GM21447 (cell line): ENCODE measurements at regions not wholly inside any gene's neighbourhood (a gene's known extent, or its start where the extent isn't known, plus 50 kb on each side); places are given as distances from the start of the nearest gene placed in this dataset.
"Not testable (repeated sequence)": the region's sequence is repeated elsewhere in the genome, so short reads cannot be mapped to it uniquely, and the experiment has no call there.

Source experiments
- ATAC-seq: cut with Tn5 transposase; IDR thresholded peaks from one replicate; pipeline ENCODE4 v1.9.1; 2021; ENCODE audit not compliant: unreplicated experiment

DNA sequence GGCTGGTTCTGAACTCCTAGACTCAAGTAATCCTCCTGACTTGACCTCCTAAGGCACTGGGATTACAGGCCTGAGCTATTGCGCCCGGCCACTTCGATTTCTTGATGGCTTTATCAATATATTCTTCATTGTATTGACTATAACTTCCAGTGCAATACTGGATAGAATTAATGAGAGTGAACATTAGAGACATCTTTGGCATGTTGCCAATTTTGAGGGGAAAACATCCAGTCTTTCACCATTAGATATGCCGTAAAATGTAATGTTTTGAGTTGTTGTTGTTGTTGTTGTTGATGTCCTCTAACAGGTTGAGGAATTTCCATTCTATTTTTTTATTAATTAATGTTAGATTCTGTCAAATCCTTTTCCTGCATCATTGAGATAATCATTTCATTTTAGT, 578.9 kb downstream of the ZWINT start:
- no peak for ATAC-seq

DNA sequence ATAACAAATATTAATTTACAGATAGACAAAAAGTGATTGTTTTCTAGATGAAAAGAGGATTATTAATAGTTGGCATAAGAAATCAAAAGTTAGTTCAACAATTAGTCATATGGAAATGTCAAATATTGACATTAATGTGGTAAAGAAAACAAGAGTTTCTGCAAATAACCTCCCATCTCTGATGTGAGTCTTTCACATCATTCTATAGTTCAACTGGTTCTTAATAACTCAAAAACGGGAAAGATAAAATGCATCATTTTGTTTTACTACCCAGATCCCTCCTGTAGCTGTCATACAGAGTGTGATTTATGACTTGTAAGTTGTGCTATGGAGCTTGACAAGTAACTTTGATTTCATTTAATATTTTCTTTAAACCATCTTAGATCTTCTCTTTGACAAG, 594.8 kb downstream of the ZWINT start:
- no peak for ATAC-seq

DNA sequence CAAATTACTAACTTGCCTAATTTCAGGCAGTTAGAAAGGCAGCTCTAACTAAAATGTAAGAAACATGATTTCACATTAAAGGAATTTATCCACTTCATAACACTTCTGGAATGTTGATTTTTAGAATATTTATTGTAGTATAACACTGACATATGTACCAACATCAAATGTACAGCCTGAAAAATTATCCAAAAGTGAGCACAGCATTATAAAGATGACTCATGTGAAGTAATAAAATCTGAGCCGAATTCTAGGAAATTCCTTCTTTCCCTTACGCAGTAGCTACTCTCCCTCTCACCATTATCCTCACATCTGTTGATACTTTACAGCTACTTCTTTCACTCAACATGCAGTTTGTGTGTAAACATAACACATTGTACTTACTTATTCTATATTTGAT, 610.6 kb downstream of the ZWINT start:
- no peak for ATAC-seq

DNA sequence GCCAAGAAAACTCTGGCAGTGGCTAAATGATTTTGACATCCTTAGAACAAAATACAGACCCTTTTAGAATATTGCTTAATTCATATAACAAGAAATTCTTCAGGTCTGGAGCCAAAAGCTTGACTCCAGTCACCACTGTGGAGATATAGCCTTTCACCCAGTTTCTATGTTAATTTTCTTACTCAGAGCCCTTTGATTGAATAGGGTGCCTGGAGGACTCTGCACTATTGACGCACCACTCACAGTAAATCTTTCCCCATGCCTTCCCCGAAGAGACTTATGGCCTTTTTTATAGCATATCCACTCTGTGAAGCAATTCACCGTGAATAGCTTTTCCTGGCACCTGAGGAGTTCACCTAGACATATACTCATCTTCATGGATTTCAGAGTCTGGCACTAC, 613.8 kb downstream of the ZWINT start:
- no peak for ATAC-seq

DNA sequence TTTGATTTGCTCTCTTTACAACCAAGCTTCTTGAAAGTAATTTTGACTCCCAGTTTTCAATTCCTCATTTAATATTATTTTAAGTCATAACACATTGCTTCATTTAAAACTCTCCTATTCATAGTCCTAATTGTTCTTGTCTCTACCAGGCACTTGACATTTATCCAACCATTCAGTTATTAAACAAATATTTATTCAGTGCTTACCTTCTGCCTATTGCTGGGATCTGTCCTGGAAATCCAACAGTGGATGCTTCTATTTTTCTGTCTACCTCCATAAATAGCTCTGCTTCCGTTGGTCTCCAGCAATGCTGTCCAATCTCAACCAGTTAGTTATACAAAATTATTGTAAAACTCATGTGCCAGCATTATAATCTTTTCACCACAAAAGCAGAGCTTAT, 615.1 kb downstream of the ZWINT start:
- no peak for ATAC-seq

DNA sequence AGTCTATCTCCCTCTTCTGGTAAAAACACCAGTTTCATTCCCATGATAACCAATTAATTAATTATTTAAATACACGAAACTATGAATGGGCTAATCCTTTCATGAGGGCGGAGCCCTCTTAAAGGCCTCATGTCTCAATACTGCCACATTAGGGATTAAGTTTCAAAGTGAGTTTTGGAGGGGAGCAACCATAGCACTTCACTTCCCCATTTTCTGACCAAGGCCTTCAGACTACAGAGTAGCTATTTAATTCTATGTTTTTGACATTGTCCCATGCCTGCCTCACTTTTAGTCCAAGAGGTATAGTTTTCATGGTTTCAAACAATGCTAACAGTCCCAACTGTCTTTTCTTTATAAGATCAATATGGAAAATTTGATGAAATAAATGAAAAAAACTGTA, 618.6 kb downstream of the ZWINT start:
- ATAC-seq = no peak

DNA sequence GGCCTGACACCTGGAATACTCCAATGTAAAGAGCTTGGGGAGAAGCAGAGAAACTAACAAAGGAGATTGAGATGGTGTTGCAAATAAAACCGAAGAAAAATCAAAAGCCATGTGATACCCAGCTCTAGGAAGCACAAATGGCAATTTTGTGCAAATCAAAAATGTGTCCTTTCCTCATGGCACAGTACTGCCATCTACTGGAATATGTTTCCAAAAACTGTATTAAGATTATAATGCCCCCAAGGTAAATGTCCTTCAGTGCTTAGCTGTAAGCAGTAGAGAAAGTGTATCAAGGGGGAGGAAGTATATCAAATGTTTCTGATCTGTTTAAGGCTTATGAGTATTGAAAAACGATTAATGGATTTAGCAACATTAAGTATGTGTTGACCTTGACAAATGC, 620.3 kb downstream of the ZWINT start:
- not testable (repeated sequence) for ATAC-seq

DNA sequence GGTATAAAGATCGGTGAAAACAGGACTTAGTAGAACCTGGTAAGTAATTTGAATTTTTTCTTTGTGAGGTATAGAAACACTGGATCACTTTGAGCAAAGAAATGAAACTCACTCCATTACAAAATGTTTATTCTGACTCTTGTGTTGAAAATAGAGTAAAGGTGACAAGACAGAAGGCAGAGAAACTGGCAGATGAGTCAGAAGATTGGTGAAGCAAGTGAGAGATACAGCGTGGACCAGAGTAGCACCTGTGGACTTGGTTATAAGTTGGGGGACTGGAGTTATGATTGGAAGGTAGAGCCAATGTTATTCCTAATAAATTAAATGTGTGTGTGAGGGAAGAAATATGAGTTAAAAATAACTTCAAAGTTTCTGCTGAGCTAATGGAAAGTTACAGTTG, 620.9 kb downstream of the ZWINT start:
- ATAC-seq = no peak

DNA sequence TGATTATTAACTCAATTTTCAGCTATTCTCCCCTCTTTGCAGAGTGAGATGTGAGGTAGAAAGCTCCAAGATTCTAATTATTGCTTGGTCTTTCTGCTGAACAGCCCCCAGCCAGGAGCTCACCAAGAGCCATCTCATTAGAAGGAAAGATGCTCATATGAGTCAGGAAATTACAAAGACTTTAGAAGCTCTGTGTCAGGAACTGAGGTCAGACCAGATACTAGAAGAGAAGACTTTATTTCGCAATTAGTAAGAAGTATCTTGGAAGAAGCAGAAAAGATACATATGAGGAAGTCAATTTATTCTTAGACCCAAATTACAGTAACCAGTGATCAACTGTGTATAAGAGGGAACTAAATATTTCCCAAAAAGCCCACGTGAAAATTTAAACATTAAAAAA, 626.9 kb downstream of the ZWINT start:
- ATAC-seq = no peak

DNA sequence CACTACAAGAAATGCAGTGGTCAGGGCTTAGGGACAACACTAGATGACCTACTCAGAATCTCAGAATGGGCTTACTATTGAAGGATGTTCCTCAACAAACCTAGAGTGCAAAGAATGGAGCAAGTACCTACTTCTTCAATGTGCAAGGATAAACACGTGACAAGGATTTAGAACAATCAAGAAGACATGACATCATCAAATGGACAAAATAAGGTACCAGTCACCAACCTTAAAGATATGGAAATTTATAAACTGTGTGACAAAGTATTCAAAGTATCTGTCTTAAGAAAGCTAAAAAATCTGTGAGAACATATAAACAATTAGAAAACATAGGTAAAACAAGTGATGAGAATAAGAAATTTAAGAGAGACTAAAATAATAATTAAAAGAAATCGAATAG, 656.1 kb downstream of the ZWINT start:
- ATAC-seq = no peak

DNA sequence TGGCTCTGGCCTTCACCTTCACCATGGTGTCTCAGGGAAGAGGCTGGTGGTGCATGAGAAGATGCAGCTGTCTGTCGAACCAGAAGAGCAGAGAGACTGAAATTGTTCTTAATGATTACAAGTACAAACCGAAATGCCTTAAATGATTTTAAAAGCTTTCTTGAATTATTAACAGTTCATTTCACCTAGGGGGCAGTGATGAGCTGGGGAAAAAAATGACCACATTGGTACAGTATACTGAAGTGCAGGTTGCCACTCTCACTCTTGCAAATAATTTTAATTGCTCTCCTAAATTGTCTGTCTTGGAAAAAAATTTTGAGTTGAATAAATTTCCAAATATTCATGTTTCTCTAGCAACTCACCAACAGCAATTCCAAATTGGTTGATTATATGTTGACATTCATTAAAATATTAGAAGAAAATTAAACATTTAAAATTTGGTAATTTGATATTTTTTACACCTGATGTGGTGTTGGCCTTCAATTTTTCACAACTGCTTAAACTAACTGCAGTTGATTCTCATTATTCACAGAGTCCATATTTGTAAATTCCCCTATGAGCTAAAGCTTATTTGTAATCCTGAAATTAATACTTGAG, 692.6 kb downstream of the ZWINT start:
- no peak for ATAC-seq

DNA sequence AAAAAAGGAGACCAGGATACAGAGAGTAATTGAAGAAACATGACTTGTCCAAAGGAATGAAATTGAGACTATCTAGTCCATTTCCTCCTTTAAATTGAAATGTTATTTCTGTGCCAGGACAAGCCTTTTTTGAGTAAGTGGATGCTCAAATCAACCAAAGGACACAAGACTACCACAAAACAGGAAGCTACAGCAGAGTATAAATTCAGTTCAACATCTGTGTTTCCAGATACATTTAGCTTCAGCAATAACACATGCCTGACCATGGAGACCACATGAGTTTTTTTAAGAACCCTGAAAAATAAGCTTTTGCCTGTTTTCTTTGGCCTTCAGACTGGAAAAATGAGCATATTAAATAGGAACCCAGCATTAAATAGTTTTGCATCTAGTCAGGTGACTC, 707.5 kb downstream of the ZWINT start:
- ATAC-seq = no peak

DNA sequence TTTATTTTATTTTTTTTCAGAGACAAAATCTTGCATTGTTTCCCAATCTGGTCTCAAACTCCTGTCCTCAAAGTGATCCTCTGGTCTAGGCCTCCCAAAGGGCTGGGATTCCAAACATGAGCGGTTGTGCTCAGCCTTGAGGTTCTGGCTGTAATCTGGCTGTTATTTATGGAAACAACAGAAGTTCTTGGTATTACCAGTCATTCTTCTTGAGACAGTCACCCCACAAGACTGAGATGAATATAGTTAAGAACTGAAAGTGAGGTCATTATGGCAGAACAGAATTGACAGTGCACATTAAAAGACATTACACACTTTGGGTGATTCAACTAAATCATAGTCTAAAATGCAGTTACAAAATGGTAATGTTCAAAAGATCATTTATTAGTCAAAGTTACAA, 719.5 kb downstream of the ZWINT start:
- ATAC-seq = no peak

DNA sequence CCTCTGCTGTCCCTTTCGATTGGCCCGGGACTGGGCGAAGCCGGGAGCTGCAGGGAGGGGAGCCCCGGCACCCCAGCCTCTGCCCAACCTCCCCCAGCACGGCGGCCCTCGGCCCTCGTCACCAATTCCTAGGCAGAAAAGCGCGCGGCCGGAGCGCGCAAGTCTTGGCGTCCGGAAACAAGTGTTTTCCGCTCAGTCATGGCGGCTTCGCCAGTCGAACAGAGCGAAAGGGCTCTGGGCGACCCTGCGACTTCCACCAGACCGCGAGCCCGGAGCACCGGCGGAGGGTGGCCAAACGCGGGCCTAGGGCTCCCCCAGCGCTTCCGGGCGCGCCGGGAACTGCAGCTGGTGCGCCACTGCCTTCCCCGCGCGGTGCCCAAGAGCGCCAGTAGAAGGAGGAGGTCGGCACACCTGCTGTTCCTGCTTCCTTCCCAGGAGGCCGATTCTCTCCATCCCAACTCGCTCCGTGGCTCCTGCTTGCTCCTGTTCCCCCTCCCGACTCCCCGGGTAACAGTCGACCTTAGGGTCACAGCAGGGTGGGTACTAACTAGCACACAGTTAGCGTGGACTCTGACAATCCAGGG, 729.9 kb downstream of the ZWINT start:
- peak; percentile 70 for ATAC-seq

DNA sequence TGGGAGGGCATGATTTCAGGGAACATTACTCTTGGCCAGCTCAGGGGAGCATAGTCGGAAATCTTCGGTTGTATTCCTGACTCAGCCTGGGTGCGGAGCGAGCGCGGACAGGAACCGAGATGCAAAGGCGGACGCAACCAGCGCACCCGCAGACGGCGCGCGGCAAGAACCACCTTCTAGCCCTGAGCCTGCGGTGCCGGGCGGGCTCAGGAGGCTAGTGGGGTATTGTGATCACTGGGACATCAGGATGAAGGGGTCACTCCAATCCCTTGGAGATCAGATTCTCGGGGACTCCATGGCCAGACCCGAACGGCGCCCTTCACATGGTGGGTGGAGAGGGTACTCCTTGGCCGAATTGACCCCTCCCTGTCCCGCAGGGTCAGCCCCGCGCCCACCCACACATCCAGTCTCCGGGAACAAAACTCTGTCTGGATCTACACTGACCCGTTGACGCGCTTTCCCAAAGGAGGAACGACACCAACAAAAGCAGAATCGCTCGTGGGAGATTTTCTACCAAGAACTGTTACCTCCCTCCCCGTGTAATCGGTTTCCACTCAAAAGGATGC, 730.5 kb downstream of the ZWINT start:
- no peak for ATAC-seq

DNA sequence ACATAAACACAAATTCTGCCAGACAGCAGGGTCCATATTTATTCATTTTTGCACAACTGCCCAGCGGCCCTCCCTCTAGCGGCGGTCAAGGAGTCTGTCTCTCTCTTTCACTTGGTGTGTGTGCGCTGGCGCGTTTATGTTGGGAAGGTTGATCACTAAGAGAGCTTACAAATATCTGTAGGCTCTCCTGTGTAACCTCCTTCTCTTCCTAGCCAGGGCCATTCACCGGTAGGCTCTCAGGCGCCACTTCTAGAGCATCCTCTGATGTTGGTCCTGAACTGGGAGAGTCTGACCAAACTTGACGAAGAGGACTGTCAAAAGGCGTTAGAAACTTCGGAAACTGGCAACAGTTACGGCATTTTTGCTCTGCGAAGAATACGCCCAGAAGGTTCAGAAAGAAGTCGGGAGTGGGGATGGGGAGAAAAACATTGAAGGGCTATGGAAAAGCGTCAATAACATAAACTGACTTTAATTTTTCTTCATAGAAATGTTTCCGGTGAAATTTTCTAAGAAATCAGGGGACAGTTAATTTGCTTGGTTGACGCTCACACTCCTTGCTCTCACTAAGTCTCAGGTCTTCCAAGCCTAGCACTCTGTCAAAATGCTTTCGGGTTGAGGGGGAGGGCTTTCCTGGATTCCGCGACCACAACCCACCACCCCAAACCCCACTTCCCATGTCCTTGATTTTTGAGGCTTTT, 731.1 kb downstream of the ZWINT start:
- peak; percentile 49 for ATAC-seq

DNA sequence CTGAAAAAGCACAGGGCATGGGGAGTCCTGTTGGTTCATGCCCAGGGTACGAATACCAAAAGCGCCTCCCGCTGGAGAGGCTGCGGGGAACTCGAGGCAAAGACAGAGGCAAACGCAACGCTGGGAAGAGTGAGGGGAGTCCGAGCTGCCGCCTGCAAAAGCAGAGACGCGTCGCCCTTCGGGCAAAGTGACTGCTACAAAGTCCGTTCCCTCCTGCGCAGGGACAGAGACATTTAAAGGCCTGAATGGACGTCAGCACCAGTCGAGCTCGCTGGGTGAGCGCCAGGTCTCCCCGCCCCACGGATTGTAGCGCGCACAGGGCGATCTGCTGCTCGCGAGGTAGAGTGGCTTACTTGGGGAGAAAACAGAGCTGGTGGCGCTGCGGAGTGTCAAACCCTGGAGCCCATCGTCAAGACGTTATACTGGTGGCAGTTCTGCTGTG, 732.8 kb downstream of the ZWINT start:
- no peak for ATAC-seq

DNA sequence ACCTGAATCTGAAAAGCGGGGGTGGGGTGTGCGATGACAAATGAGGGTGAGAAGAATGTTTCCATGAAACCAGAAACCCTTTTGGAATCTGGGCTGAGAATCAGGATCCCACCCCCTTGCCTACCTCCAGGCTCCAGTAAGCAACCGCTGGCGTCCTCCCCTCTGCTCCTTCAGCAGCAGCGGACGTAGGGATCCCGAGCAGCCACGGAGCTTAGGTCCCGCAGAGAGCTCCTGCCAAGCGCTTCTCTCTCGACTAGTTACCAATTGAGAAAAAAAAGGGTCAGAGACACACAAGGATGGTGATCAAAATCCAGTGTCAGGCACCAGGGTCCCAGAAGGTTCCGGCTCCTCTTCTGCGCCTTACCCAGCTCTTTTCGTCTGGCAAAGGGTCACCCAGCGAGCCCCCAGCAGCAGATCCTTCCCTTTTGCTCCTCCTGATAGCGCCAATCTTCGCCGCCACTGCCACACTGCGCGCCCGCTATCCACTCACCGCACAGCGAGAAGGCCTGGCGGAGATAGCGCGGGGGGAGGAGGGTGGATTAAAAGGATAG, 733.5 kb downstream of the ZWINT start:
- ATAC-seq = no peak

DNA sequence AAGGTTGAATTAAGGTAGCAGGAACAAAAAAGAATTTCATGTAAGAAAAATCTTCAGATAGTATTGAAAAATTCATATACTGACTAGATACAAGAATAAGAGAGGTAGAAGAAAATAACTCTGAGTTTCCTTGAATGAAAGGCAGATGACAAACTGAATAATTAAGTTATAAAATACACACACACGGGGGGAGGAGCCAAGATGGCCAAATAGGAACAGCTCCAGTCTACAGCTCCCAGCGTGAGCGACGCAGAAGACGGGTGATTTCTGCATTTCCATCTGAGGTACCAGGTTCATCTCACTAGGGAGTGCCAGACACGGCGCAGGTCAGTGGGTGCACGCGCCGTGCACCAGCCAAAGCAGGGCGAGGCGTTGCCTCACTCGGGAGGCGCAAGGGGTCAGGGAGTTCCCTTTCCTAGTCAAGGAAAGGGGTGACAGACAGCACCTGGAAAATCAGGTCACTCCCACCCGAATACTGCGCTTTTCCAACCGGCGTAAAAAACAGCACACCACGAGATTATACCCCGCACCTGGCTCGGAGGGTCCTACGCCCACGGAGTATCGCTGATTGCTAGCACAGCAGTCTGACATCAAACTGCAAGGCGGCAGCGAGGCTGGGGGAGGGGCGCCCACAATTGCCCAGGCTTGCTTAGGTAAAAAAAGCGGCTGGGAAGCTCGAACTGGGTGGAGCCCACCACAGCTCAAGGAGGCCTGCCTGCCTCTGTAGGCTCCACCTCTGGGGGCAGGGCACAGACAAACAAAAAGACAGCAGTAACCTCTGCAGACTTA, 759.2 kb downstream of the ZWINT start:
- not testable (repeated sequence) for ATAC-seq

DNA sequence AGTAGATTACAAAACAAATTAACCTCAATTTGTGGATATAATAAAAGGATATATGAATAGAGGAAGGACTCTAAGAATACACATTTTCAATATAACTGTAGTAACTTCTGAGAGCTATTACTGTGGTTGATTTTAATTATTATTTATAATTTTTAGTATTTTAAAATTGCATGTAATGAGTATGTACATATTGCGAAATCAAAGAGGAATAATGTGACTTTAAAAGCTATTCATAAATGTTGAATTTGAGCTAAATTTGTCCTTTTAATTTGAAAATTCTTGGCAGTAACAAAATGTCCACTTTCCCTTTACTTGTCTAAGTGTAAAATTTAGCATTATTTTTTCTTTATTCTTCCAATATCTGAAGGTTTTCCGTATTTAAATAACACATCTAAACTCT, 750.6 kb upstream of the PCDH15 start:
- no peak for ATAC-seq

DNA sequence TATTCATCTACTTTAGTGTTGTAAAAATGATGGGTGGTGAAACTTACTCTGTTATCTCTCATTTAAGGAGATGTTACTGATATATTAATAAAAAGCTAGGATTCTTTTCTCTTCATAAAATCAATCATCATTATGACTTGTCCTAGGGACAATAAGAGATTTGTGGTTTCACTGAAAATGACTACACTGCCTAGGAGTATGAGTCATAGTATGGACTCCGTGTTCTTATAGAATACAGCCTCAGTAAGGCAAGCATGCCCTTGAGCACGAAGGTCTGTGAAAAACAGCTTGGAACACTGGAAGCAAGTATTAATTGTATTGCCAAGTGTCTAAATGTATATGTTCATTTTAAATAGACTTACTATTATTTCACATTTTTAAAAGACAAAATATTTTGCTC, 749.2 kb upstream of the PCDH15 start:
- no peak for ATAC-seq
